SK-N-SH (cell line): ENCODE measurements at regions not wholly inside any gene's neighbourhood (a gene's known extent, or its start where the extent isn't known, plus 50 kb on each side); places are given as distances from the start of the nearest gene placed in this dataset.

ENCODE experiments used
- CTCF ChIA-PET: fragments of 300-600, 350-600 bp; formaldehyde crosslinking; extraction: SDS; loops from one replicate; lab custom pipeline; 2021; lab: Yijun Ruan, JAX
- POLR2A ChIA-PET: fragments of 350-600 bp; sonication (Branson Sonifier 250); formaldehyde crosslinking; extraction: SDS; loops from one replicate; lab custom pipeline; 2020; ENCODE audit warnings: antibody characterized with exemption, inconsistent platforms; lab: Yijun Ruan, JAX
- DNase-seq: peaks from one replicate; pipeline ENCODE4 v3.0.0; 2012
- H2AFZ ChIP-seq: fragments of 200-600 bp; sonication (generic); 2 replicates; pipeline ENCODE4 v1.8.1; 2016; ENCODE audit warnings: antibody characterized with exemption, mild to moderate bottlenecking, low read depth
- H3F3A ChIP-seq: fragments of 200-600 bp; sonication (generic); replicated peaks from 2 replicates; pipeline ENCODE3; 2016; ENCODE audit warnings: antibody characterized with exemption, mild to moderate bottlenecking; ENCODE audit not compliant: insufficient read depth
- H3K27ac ChIP-seq, 2 experiments: fragments of 200-500 bp in 1 of 2; fragments of 200-600 bp in 1 of 2; sonication (Bioruptor generic) in 1 of 2; sonication (generic), shearing (Covaris generic) in 1 of 2; 2 replicates each; pipeline versions ENCODE4 v1.5.1 to v1.6.1; 2014 to 2016; ENCODE audit warnings: low read depth in 2 of 2, inconsistent platforms in 1 of 2, low read length in 1 of 2, mild to moderate bottlenecking in 1 of 2, mixed read lengths in 1 of 2
- H3K27me3 ChIP-seq: fragments of 200-600 bp; sonication (generic), shearing (Covaris generic); 2 replicates; pipeline ENCODE4 v1.6.1; 2016; ENCODE audit warnings: mixed run types; ENCODE audit not compliant: insufficient read depth
- H3K36me3 ChIP-seq, 2 experiments: fragments of 200-500 bp in 1 of 2; fragments of 200-600 bp in 1 of 2; sonication (Bioruptor generic) in 1 of 2; sonication (generic) in 1 of 2; replicated peaks in 1 of 2; 2 replicates each; pipeline versions ENCODE3 to v1.5.1; 2014 to 2016; ENCODE audit warnings: low read length in 1 of 2, mild to moderate bottlenecking in 1 of 2; ENCODE audit not compliant: insufficient read depth in 2 of 2, control insufficient read depth in 1 of 2
- H3K4me1 ChIP-seq, 2 experiments: fragments of 200-500 bp in 1 of 2; fragments of 200-600 bp in 1 of 2; sonication (Bioruptor generic) in 1 of 2; sonication (generic), shearing (Covaris generic) in 1 of 2; 2 replicates each; pipeline versions ENCODE4 v1.5.1 to v1.6.1; 2014 to 2016; ENCODE audit warnings: low read depth in 1 of 2, low read length in 1 of 2, mixed run types in 1 of 2; ENCODE audit not compliant: insufficient read depth in 2 of 2, control insufficient read depth in 1 of 2
- H3K4me2 ChIP-seq: fragments of 200-600 bp; sonication (generic), shearing (Covaris generic); 2 replicates; pipeline ENCODE4 v1.6.1; 2017; ENCODE audit warnings: mixed run types
- H3K4me3 ChIP-seq, 2 experiments: fragments of 200-500 bp in 1 of 2; fragments of 200-600 bp in 1 of 2; sonication (Bioruptor generic) in 1 of 2; sonication (generic), shearing (Covaris generic) in 1 of 2; 2 replicates each; pipeline versions ENCODE4 v1.5.1 to v1.8.1; 2014 to 2016; ENCODE audit warnings: low read depth in 2 of 2, inconsistent platforms in 1 of 2, low read length in 1 of 2, mild to moderate bottlenecking in 1 of 2, mixed read lengths in 1 of 2, moderate library complexity in 1 of 2
- H3K79me2 ChIP-seq: fragments of 200-600 bp; sonication (generic); 2 replicates; pipeline ENCODE4 v1.8.1; 2017; ENCODE audit warnings: mild to moderate bottlenecking; ENCODE audit not compliant: insufficient read depth
- H3K9ac ChIP-seq: fragments of 200-600 bp; sonication (generic); 2 replicates; pipeline ENCODE4 v1.6.1; 2017; ENCODE audit warnings: mixed run types
- H3K9me2 ChIP-seq: fragments of 200-600 bp; sonication (generic); 2 replicates; pipeline ENCODE4 v1.6.1; 2017; ENCODE audit warnings: mixed run types
- H3K9me3 ChIP-seq: fragments of 200-600 bp; sonication (generic); 2 replicates; pipeline ENCODE4 v1.6.1; 2017; ENCODE audit warnings: mixed run types, mild to moderate bottlenecking, moderate library complexity
- H4K20me1 ChIP-seq: fragments of 200-600 bp; sonication (generic); 2 replicates; pipeline ENCODE4 v1.6.1; 2017; ENCODE audit warnings: mild to moderate bottlenecking, mixed run types; ENCODE audit not compliant: insufficient read depth
- CHD2 ChIP-seq: fragments of 150-350 bp; IDR thresholded peaks from 2 replicates; pipeline ENCODE4 v1.6.1; 2018; ENCODE audit warnings: low read length; ENCODE audit not compliant: partially characterized antibody
- ELF1 ChIP-seq: IDR thresholded peaks from 2 replicates; pipeline ENCODE4 v1.4.0; 2012
- FOSL2 ChIP-seq: IDR thresholded peaks from 2 replicates; pipeline ENCODE4 v1.4.0; 2012; ENCODE audit warnings: low read depth, mild to moderate bottlenecking, moderate library complexity, borderline replicate concordance
- FOXM1 ChIP-seq: IDR thresholded peaks from 2 replicates; pipeline ENCODE4 v1.4.0; 2012; ENCODE audit warnings: low read depth, mild to moderate bottlenecking
- GATA2 ChIP-seq: sonication (generic); formaldehyde crosslinking; IDR thresholded peaks from 2 replicates; pipeline ENCODE4 v1.5.0; 2020; ENCODE audit warnings: mild to moderate bottlenecking, missing genetic modification reagents
- MAX ChIP-seq: IDR thresholded peaks from 2 replicates; pipeline ENCODE4 v1.4.0; 2012; ENCODE audit warnings: low read depth
- MXI1 ChIP-seq: IDR thresholded peaks from 2 replicates; pipeline ENCODE4 v1.6.1; 2012; ENCODE audit warnings: mild to moderate bottlenecking, low read depth, low read length, improper control_type of control experiment
- NFIC ChIP-seq: IDR thresholded peaks from 2 replicates; pipeline ENCODE4 v1.4.0; 2012; ENCODE audit warnings: borderline replicate concordance
- POLR2AphosphoS5 ChIP-seq: IDR thresholded peaks from 2 replicates; pipeline ENCODE4 v1.6.1; 2012; ENCODE audit warnings: low read depth, low read length
- RCOR1 ChIP-seq: fragments of 150-350 bp; IDR thresholded peaks from 2 replicates; pipeline ENCODE4 v1.6.1; 2017; ENCODE audit warnings: antibody characterized with exemption, low read length
- REST ChIP-seq: IDR thresholded peaks from 2 replicates; pipeline ENCODE4 v1.6.1; 2012; ENCODE audit warnings: mild to moderate bottlenecking, low read depth, low read length, moderate library complexity
- RFX5 ChIP-seq: IDR thresholded peaks from 2 replicates; pipeline ENCODE4 v1.6.1; 2012; ENCODE audit warnings: mild to moderate bottlenecking, improper control_type of control experiment, low read length
- YY1 ChIP-seq: IDR thresholded peaks from 2 replicates; pipeline ENCODE4 v1.4.0; 2012; ENCODE audit warnings: low read depth, mild to moderate bottlenecking
- TF ChIP-seq, protein P1 (sequence below): IDR thresholded peaks from 2 replicates; pipeline ENCODE4 v1.4.0; 2012; ENCODE audit warnings: low read depth, borderline replicate concordance
- TF ChIP-seq, protein P2 (sequence below): fragments of 200-600 bp; sonication (generic); IDR thresholded peaks from 2 replicates; pipeline ENCODE4 v1.6.1; 2017; ENCODE audit warnings: antibody characterized with exemption, mild to moderate bottlenecking, moderate library complexity

GRCh38 chr1:169009666-169010065, 96.8 kb upstream of the ATP1B1 start:
- Histone ChIP-seq H3K9me2 (no peaks in the 10 kb centered on the region), H3K4me1 (no peaks in the 10 kb centered on the region; a peak in 1 of 4 replicates), H3K4me2 (no peak overlapping the region), H4K20me1 (no peaks in the 10 kb centered on the region), H3K36me3 (no peaks in the 10 kb centered on the region), H3K27me3 (no peaks in the 10 kb centered on the region), H3K27ac (no peak overlapping the region), H3K79me2 (no peaks in the 10 kb centered on the region), H3K4me3 (no peak overlapping the region), H3F3A (no peaks in the 10 kb centered on the region), H3K9me3 (no peaks in the 10 kb centered on the region), H3K9ac (no peak overlapping the region), H2AFZ (no peak overlapping the region)
- ChIA-PET POLR2A (no interaction called here), CTCF (no interaction called here)
- DNase-seq: no peak
- TF ChIP-seq REST (no peak), GATA2 (CRISPR knock-in tag) (no peak), POLR2AphosphoS5 (no peak), MAX (no peak), YY1 (no peak), FOSL2 (no peak), MXI1 (no peak), FOXM1 (no peak), RCOR1 (no peak), CHD2 (no peak), RFX5 (no peak), NFIC (no peak), ELF1 (no peak)
- TF ChIP-seq, protein P1, sequence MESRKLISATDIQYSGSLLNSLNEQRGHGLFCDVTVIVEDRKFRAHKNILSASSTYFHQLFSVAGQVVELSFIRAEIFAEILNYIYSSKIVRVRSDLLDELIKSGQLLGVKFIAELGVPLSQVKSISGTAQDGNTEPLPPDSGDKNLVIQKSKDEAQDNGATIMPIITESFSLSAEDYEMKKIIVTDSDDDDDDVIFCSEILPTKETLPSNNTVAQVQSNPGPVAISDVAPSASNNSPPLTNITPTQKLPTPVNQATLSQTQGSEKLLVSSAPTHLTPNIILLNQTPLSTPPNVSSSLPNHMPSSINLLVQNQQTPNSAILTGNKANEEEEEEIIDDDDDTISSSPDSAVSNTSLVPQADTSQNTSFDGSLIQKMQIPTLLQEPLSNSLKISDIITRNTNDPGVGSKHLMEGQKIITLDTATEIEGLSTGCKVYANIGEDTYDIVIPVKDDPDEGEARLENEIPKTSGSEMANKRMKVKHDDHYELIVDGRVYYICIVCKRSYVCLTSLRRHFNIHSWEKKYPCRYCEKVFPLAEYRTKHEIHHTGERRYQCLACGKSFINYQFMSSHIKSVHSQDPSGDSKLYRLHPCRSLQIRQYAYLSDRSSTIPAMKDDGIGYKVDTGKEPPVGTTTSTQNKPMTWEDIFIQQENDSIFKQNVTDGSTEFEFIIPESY: no peak
- TF ChIP-seq, protein P2, sequence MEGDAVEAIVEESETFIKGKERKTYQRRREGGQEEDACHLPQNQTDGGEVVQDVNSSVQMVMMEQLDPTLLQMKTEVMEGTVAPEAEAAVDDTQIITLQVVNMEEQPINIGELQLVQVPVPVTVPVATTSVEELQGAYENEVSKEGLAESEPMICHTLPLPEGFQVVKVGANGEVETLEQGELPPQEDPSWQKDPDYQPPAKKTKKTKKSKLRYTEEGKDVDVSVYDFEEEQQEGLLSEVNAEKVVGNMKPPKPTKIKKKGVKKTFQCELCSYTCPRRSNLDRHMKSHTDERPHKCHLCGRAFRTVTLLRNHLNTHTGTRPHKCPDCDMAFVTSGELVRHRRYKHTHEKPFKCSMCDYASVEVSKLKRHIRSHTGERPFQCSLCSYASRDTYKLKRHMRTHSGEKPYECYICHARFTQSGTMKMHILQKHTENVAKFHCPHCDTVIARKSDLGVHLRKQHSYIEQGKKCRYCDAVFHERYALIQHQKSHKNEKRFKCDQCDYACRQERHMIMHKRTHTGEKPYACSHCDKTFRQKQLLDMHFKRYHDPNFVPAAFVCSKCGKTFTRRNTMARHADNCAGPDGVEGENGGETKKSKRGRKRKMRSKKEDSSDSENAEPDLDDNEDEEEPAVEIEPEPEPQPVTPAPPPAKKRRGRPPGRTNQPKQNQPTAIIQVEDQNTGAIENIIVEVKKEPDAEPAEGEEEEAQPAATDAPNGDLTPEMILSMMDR: no peak
- TF ChIP-seq, all 33 proteins: peak for 0
